HL-60 (cell line): ENCODE measurements at regions not wholly inside any gene's neighbourhood (a gene's known extent, or its start where the extent isn't known, plus 50 kb on each side); places are given as distances from the start of the nearest gene placed in this dataset.

Source experiments
- DNase-seq, 2 experiments: peaks; one replicate each; pipeline ENCODE4 v3.0.0-alpha.2; 2010 to 2020; ENCODE audit warnings: low read depth in 1 of 2, low spot score in 1 of 2
- H3K27ac ChIP-seq: fragments of 250-450 bp; sonication (Bioruptor Pico); replicated peaks from 2 replicates; pipeline ENCODE4 v1.5.1; 2020; ENCODE audit warnings: mild to moderate bottlenecking, moderate library complexity
- H3K27me3 ChIP-seq: fragments of 250-450 bp; sonication (Bioruptor Pico); 2 replicates; pipeline ENCODE4 v1.5.1; 2021; ENCODE audit warnings: mild to moderate bottlenecking, moderate library complexity; ENCODE audit not compliant: insufficient read depth, poor library complexity, severe bottlenecking
- H3K4me3 ChIP-seq: replicated peaks from 2 replicates; pipeline ENCODE4 v1.5.1; 2011; ENCODE audit warnings: mild to moderate bottlenecking, control low read depth, low read length; ENCODE audit not compliant: insufficient read depth
- GABPA ChIP-seq: IDR thresholded peaks from 2 replicates; pipeline ENCODE4 v1.6.1; 2012; ENCODE audit warnings: low read depth
- POLR2AphosphoS5 ChIP-seq: IDR thresholded peaks from 2 replicates; pipeline ENCODE4 v1.6.1; 2012; ENCODE audit warnings: low read depth
- SPI1 ChIP-seq: IDR thresholded peaks from 2 replicates; pipeline ENCODE4 v1.6.1; 2012; ENCODE audit warnings: low read depth, mild to moderate bottlenecking, borderline replicate concordance
- TF ChIP-seq, protein P1 (sequence below): IDR thresholded peaks from 2 replicates; pipeline ENCODE4 v1.6.1; 2012; ENCODE audit warnings: low read depth; ENCODE audit not compliant: insufficient replicate concordance
- TF ChIP-seq, protein P2 (sequence below): IDR thresholded peaks from one replicate; pipeline ENCODE4 v1.5.1; 2011; ENCODE audit warnings: low read length, control low read depth, inconsistent platforms; ENCODE audit not compliant: insufficient read depth

DNA sequence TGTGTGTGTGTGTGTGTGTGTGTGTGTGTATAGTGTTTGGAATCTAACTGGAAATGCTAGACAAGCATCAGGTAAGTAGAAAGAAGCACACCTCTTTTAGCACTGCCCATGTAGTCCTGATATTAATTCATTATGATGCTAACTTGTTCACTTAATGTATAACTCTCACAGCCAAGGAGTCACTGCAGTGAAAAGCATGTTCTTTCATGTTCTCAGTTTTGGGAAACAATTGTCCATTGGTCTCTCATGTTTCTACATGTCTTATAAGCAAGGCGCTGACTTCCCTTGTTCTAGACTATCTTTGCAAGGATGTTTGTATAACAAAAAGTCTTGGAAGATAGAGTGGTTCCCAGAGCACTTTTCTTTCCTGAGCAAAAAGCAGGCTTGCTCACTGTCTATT, 148.8 kb upstream of the TNPO1 start:
- no peak for DNase-seq
- Histone ChIP-seq H3K27ac (no peak overlapping the region), H3K4me3 (no peak overlapping the region), H3K27me3 (no peaks in the 10 kb centered on the region)
- TF ChIP-seq POLR2AphosphoS5 (no peak), SPI1 (no peak), GABPA (no peak)
- TF ChIP-seq, protein P1, sequence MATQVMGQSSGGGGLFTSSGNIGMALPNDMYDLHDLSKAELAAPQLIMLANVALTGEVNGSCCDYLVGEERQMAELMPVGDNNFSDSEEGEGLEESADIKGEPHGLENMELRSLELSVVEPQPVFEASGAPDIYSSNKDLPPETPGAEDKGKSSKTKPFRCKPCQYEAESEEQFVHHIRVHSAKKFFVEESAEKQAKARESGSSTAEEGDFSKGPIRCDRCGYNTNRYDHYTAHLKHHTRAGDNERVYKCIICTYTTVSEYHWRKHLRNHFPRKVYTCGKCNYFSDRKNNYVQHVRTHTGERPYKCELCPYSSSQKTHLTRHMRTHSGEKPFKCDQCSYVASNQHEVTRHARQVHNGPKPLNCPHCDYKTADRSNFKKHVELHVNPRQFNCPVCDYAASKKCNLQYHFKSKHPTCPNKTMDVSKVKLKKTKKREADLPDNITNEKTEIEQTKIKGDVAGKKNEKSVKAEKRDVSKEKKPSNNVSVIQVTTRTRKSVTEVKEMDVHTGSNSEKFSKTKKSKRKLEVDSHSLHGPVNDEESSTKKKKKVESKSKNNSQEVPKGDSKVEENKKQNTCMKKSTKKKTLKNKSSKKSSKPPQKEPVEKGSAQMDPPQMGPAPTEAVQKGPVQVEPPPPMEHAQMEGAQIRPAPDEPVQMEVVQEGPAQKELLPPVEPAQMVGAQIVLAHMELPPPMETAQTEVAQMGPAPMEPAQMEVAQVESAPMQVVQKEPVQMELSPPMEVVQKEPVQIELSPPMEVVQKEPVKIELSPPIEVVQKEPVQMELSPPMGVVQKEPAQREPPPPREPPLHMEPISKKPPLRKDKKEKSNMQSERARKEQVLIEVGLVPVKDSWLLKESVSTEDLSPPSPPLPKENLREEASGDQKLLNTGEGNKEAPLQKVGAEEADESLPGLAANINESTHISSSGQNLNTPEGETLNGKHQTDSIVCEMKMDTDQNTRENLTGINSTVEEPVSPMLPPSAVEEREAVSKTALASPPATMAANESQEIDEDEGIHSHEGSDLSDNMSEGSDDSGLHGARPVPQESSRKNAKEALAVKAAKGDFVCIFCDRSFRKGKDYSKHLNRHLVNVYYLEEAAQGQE: no peak
- TF ChIP-seq, protein P2, sequence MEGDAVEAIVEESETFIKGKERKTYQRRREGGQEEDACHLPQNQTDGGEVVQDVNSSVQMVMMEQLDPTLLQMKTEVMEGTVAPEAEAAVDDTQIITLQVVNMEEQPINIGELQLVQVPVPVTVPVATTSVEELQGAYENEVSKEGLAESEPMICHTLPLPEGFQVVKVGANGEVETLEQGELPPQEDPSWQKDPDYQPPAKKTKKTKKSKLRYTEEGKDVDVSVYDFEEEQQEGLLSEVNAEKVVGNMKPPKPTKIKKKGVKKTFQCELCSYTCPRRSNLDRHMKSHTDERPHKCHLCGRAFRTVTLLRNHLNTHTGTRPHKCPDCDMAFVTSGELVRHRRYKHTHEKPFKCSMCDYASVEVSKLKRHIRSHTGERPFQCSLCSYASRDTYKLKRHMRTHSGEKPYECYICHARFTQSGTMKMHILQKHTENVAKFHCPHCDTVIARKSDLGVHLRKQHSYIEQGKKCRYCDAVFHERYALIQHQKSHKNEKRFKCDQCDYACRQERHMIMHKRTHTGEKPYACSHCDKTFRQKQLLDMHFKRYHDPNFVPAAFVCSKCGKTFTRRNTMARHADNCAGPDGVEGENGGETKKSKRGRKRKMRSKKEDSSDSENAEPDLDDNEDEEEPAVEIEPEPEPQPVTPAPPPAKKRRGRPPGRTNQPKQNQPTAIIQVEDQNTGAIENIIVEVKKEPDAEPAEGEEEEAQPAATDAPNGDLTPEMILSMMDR: no peak

DNA sequence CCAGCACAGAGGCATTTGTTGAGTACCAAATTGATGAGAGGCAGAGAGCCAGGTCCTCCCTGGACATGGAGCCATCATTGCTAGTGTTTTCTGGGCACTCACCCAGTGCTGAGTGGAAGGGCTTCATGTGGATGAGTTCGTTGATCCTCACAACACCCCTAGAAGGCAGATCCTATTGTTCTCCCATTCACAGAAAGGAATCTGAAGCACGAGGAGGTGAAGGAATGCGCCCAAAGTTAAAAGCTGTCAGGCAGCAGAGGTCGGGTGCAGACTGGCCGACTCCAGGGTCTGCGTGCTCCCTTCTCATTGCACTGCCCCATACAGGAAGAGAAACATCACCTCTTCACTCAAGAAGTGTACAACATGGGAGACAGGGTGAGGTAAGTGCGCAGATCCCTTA, 153.5 kb upstream of the TNPO1 start:
- Histone ChIP-seq H3K27me3 (no peaks in the 10 kb centered on the region), H3K27ac (no peak overlapping the region), H3K4me3 (no peak overlapping the region)
- TF ChIP-seq GABPA (no peak), POLR2AphosphoS5 (no peak), SPI1 (no peak)
- TF ChIP-seq, protein P1: no peak
- TF ChIP-seq, protein P2: no peak
- no peak for DNase-seq

DNA sequence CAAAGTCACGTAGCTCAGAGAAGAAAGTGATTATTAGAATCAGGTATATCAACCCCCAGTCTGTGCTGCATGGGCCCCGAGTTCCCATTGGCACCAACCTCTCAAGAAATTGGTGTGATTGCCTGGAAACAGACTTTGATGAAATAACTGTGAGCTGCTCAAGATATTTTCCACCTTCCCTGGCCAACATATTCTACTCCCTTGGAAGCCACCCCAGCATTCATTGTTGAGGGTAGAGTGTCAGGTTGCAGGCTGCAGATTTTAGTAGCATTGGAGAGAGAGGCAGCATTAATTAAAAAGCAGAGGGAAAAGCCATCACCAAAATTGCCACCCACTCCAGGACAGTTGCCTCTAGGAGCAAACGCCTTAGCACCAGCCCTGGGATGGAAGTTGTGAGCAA, 154.2 kb upstream of the TNPO1 start:
- DNase-seq: no peak
- H3K27me3 ChIP-seq: no peaks in the 10 kb centered on the region
- H3K27ac ChIP-seq: no peak overlapping the region
- no peak overlapping the region for H3K4me3 ChIP-seq
- TF ChIP-seq SPI1 (no peak), GABPA (no peak), POLR2AphosphoS5 (no peak)
- TF ChIP-seq, protein P2: no peak
- TF ChIP-seq, protein P1: no peak
